ENCODE measurements at regions not wholly inside any gene's neighbourhood (a gene's known extent, or its start where the extent isn't known, plus 50 kb on each side); places are given as distances from the start of the nearest gene placed in this dataset.

DNA sequence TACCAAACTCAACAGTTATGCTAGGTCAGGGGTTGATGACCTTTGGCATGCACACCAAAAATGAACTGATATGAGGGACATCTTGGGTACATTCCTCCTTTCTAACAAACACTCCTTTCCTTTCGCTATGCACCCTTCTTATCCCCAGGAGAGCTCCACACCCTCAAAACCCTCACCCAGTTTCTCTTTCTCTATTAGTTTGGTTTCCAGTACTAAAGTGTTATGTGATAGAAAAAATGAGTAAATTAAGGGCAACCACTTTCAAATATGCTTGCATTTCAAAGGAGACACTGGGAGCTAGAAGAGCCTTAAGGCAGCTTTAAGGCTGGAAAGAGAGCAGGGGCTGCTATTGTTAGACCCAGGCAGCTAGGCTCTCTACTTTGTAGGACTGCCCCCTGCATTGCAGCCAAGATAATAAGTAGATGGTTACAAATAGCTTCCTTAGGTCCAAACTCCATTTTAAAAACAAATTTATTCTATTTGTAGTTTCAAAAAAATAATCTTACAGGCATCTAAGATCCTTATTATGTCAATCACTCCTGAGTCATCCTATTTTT is 244.3 kb downstream of the ZIC1 start:
- TF ChIP-seq NFIC (IDR thresholded peaks at IDR 0.05) (no peak), EP300 (IDR thresholded peaks at IDR 0.05; ENCODE audit: borderline replicate concordance) (no peak), YY1 (IDR thresholded peaks at IDR 0.05; ENCODE audit: low read depth) (no peak), ZBTB7A (IDR thresholded peaks at IDR 0.05; ENCODE audit: low read depth) (no peak), TCF12 (IDR thresholded peaks at IDR 0.05; ENCODE audit: low read depth) (no peak), TAF1 (IDR thresholded peaks at IDR 0.05; ENCODE audit: low read depth) (no peak), EGR1 (IDR thresholded peaks at IDR 0.05) (no peak), FOXM1 (IDR thresholded peaks at IDR 0.05; ENCODE audit: borderline replicate concordance, low read depth) (no peak), CREB1 (IDR thresholded peaks at IDR 0.05; ENCODE audit: low read depth) (no peak), RAD21 (IDR thresholded peaks at IDR 0.05; ENCODE audit: low read depth) (no peak), CEBPB (IDR thresholded peaks at IDR 0.05) (no peak), TEAD4 (IDR thresholded peaks at IDR 0.05) (no peak)
- TF ChIP-seq, protein P1, sequence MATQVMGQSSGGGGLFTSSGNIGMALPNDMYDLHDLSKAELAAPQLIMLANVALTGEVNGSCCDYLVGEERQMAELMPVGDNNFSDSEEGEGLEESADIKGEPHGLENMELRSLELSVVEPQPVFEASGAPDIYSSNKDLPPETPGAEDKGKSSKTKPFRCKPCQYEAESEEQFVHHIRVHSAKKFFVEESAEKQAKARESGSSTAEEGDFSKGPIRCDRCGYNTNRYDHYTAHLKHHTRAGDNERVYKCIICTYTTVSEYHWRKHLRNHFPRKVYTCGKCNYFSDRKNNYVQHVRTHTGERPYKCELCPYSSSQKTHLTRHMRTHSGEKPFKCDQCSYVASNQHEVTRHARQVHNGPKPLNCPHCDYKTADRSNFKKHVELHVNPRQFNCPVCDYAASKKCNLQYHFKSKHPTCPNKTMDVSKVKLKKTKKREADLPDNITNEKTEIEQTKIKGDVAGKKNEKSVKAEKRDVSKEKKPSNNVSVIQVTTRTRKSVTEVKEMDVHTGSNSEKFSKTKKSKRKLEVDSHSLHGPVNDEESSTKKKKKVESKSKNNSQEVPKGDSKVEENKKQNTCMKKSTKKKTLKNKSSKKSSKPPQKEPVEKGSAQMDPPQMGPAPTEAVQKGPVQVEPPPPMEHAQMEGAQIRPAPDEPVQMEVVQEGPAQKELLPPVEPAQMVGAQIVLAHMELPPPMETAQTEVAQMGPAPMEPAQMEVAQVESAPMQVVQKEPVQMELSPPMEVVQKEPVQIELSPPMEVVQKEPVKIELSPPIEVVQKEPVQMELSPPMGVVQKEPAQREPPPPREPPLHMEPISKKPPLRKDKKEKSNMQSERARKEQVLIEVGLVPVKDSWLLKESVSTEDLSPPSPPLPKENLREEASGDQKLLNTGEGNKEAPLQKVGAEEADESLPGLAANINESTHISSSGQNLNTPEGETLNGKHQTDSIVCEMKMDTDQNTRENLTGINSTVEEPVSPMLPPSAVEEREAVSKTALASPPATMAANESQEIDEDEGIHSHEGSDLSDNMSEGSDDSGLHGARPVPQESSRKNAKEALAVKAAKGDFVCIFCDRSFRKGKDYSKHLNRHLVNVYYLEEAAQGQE (IDR thresholded peaks at IDR 0.05; ENCODE audit: low read depth): no peak
- TF ChIP-seq, protein P2, sequence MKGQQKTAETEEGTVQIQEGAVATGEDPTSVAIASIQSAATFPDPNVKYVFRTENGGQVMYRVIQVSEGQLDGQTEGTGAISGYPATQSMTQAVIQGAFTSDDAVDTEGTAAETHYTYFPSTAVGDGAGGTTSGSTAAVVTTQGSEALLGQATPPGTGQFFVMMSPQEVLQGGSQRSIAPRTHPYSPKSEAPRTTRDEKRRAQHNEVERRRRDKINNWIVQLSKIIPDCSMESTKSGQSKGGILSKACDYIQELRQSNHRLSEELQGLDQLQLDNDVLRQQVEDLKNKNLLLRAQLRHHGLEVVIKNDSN (IDR thresholded peaks at IDR 0.05): no peak
- TF ChIP-seq, protein P3, sequence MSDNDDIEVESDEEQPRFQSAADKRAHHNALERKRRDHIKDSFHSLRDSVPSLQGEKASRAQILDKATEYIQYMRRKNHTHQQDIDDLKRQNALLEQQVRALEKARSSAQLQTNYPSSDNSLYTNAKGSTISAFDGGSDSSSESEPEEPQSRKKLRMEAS (IDR thresholded peaks at IDR 0.05): no peak

DNA sequence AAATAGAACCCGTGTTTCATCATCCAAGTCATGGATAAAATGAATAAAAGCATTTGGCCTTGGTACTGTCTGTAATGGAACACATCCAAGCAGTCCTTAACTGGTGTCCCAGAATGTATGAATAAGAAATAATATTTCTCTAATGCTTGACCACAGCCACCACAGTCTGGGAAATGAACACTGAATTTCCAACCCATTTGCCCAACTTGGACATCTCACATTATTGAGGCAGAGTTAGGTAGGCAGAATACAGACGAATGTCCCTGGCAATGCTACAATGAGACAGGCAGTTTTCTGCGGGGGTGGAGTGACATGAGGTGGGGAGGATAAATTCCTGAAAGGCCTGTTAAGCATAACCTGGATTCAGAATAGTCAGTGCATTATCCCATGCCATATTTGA is 245.7 kb downstream of the ZIC1 start:
- TF ChIP-seq RAD21 (IDR thresholded peaks at IDR 0.05; ENCODE audit: low read depth) (no peak), TAF1 (IDR thresholded peaks at IDR 0.05; ENCODE audit: low read depth) (no peak), FOXM1 (IDR thresholded peaks at IDR 0.05; ENCODE audit: borderline replicate concordance, low read depth) (no peak), EGR1 (IDR thresholded peaks at IDR 0.05) (no peak), TCF12 (IDR thresholded peaks at IDR 0.05; ENCODE audit: low read depth) (no peak), ZBTB7A (IDR thresholded peaks at IDR 0.05; ENCODE audit: low read depth) (no peak), NFIC (IDR thresholded peaks at IDR 0.05) (no peak), CREB1 (IDR thresholded peaks at IDR 0.05; ENCODE audit: low read depth) (no peak), TEAD4 (IDR thresholded peaks at IDR 0.05) (no peak), EP300 (IDR thresholded peaks at IDR 0.05; ENCODE audit: borderline replicate concordance) (no peak), CEBPB (IDR thresholded peaks at IDR 0.05) (no peak)
- TF ChIP-seq, protein P3 (IDR thresholded peaks at IDR 0.05): no peak
- TF ChIP-seq, protein P1 (IDR thresholded peaks at IDR 0.05; ENCODE audit: low read depth): no peak
- TF ChIP-seq, protein P2 (IDR thresholded peaks at IDR 0.05): no peak

DNA sequence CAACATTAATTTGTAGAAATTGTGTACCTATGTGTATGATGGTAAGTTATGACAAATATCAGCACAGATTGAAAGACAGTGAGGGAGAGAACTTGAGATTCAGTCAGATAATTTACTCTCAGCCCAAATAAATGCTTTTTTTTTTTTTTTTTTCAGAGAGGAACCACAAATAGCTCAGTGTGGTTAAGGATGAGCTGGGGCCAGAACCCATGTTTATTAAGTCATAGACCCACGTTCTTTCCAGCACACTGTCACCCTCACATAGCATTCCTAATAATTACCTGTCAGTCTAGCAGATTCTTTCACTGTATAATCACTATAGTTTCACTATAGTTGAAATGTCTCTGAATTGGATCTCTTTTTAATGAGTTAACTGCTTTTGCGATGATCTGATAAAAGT is 246.1 kb downstream of the ZIC1 start:
- TF ChIP-seq YY1 (IDR thresholded peaks at IDR 0.05; ENCODE audit: low read depth) (no peak), TCF12 (IDR thresholded peaks at IDR 0.05; ENCODE audit: low read depth) (no peak), TEAD4 (IDR thresholded peaks at IDR 0.05) (no peak), CREB1 (IDR thresholded peaks at IDR 0.05; ENCODE audit: low read depth) (no peak), RAD21 (IDR thresholded peaks at IDR 0.05; ENCODE audit: low read depth) (no peak), ZBTB7A (IDR thresholded peaks at IDR 0.05; ENCODE audit: low read depth) (no peak), TAF1 (IDR thresholded peaks at IDR 0.05; ENCODE audit: low read depth) (no peak), EP300 (IDR thresholded peaks at IDR 0.05; ENCODE audit: borderline replicate concordance) (no peak), NFIC (IDR thresholded peaks at IDR 0.05) (no peak), FOXM1 (IDR thresholded peaks at IDR 0.05; ENCODE audit: borderline replicate concordance, low read depth) (no peak), CEBPB (IDR thresholded peaks at IDR 0.05) (no peak)
- TF ChIP-seq, protein P2 (IDR thresholded peaks at IDR 0.05): no peak
- TF ChIP-seq, protein P1 (IDR thresholded peaks at IDR 0.05; ENCODE audit: low read depth): no peak
- TF ChIP-seq, protein P3 (IDR thresholded peaks at IDR 0.05): no peak
